ENCODE measurements at regions not wholly inside any gene's neighbourhood (a gene's known extent, or its start where the extent isn't known, plus 50 kb on each side); places are given as distances from the start of the nearest gene placed in this dataset.

GRCh38 chr9:23556459-23556858, 269.6 kb downstream of the ELAVL2 start:
- no peak for TF ChIP-seq ZFX (IDR thresholded peaks at IDR 0.05; ENCODE audit: borderline replicate concordance)
- TF ChIP-seq, protein P1, sequence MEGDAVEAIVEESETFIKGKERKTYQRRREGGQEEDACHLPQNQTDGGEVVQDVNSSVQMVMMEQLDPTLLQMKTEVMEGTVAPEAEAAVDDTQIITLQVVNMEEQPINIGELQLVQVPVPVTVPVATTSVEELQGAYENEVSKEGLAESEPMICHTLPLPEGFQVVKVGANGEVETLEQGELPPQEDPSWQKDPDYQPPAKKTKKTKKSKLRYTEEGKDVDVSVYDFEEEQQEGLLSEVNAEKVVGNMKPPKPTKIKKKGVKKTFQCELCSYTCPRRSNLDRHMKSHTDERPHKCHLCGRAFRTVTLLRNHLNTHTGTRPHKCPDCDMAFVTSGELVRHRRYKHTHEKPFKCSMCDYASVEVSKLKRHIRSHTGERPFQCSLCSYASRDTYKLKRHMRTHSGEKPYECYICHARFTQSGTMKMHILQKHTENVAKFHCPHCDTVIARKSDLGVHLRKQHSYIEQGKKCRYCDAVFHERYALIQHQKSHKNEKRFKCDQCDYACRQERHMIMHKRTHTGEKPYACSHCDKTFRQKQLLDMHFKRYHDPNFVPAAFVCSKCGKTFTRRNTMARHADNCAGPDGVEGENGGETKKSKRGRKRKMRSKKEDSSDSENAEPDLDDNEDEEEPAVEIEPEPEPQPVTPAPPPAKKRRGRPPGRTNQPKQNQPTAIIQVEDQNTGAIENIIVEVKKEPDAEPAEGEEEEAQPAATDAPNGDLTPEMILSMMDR (IDR thresholded peaks at IDR 0.05), result no peak
- H3K27ac ChIP-seq, result no peak overlapping the region

DNA sequence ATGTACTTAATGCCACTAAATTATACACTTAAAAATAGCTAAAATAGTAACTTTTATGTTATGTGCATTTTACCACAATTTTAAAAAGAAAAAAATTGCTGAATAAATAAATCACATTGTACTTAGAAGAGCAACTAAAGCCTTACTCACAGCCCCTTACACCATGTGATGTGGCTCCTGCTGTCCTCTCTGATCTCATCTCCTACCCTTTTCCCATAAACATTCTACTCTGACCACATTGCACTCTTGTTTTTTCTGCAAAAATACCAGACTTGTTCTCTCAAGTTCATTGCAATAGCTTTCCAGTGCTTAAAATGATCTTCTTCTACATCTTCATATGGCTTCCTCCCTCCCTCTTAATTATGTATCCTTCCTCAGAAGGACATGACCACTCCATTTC, 268.4 kb downstream of the ELAVL2 start:
- TF ChIP-seq, protein P1 (IDR thresholded peaks at IDR 0.05), result no peak
- no peak for TF ChIP-seq ZFX (IDR thresholded peaks at IDR 0.05; ENCODE audit: borderline replicate concordance)
- H3K27ac ChIP-seq, result no peak overlapping the region

DNA sequence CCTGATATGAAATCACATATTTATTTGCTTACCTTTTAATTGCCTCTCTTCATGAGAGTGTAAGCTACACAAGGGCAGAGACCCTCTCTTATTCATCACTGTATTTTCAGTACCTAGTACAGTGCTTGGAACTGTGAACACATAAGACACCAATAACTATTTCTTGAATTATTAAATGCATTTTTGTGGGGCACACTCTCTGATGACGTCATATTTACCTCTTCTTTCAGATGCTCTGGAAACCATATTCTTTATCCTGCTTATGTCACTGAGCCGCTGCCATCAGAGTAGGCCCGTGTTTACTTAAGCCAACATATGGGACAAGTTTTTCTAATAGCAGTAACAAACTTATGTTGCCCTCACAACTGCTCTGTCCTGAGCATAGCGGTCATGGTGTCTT, 266.5 kb downstream of the ELAVL2 start:
- H3K27ac ChIP-seq, result no peak overlapping the region
- TF ChIP-seq, protein P1 (IDR thresholded peaks at IDR 0.05), result no peak
- TF ChIP-seq ZFX (IDR thresholded peaks at IDR 0.05; ENCODE audit: borderline replicate concordance), result no peak

GRCh38 chr9:23563517-23563916, 262.5 kb downstream of the ELAVL2 start:
- TF ChIP-seq, protein P1 (IDR thresholded peaks at IDR 0.05), result no peak
- no peak for TF ChIP-seq ZFX (IDR thresholded peaks at IDR 0.05; ENCODE audit: borderline replicate concordance)

DNA sequence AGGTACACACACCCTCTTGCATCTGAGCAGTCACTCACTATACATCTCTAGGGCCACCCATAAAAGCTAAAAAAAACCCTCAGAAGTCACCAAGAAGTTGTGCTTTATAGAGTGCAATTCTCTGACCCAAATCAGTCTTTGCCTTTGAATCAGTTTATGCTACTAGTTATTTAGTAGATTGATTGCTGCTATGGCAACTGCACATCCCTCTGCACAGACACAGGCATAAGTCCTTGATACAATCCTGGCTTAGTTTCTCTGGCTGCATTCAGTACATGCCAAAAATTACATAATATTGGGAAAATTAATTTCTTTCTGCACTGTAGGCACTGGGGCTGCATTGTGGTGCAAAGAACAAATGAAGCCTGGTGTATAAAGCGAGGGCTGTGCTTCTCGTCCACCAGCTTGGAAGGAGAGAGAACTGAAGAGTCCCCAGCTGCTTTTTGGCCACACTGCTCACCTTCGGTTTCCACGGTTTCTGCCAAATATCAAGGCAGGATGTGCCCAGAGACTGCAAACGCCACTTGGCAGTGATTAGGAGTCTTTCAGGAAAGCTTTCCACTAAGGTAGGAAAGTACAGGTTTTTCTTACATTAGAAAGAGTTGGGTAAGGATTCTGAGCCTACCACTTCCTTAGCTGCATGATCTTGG, 258.4 kb downstream of the ELAVL2 start:
- no peak for TF ChIP-seq ZFX (IDR thresholded peaks at IDR 0.05; ENCODE audit: borderline replicate concordance)
- TF ChIP-seq, protein P1 (IDR thresholded peaks at IDR 0.05), result no peak
- H3K27ac ChIP-seq, result no peak overlapping the region

More at GRCh38 chr9:23563517-23563916, 262.5 kb downstream of the ELAVL2 start:
- no peak overlapping the region for H3K27ac ChIP-seq

DNA sequence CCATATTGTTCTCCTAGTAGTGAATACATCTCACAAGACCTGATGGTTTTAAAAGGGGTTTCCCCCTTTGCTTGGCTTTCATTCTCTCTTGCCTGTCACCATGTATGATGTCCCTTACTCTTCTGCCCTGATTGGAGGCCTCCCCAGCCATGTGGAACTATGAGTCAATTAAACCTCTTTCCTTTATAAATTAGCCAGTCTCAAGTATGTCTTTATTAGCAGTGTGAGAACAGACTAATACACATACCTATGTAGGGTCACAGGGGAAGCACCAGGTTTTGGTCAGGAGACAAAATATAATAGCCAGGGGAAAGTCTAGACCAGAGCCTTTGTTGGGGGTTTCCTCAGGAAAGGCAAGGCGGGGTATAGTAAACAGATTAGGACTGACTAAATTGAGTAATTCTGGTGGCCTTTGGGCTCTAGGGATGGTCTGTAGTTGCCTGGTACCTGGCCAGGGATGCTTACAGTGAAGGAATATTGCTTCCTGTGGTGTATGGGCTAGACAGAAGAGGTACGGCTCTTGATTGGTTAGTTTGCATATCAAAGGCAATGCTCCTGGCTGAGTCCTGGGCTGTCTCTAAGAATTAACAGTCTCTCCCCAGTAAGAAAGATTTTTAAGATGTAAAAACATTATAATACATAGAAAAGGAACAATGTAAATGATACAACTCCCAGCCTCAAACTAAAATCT, 254.5 kb downstream of the ELAVL2 start:
- TF ChIP-seq, protein P1 (IDR thresholded peaks at IDR 0.05), result no peak
- no peak for TF ChIP-seq ZFX (IDR thresholded peaks at IDR 0.05; ENCODE audit: borderline replicate concordance)

DNA sequence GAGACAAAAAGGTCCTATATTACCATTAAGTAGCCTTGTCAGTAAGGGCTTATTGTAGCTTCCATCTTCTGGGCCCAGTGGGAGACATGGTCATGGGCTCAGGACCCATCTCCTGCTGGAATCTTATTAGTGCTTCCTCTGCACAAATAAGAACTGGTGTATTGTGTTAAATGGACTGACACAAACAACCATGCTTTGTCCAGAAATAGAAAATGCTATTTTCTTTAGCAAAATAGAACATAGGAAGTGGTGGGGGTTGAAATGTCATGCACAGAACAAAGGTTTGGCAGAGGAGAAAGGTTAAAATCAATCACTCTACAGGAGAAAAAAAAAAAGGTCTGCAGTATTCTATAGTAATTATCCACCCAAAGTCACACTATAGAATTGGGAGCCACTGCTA, 252.2 kb downstream of the ELAVL2 start:
- no peak overlapping the region for H3K27ac ChIP-seq
- TF ChIP-seq, protein P1 (IDR thresholded peaks at IDR 0.05), result no peak
- no peak for TF ChIP-seq ZFX (IDR thresholded peaks at IDR 0.05; ENCODE audit: borderline replicate concordance)

More for the DNA sequence above, 254.5 kb downstream of the ELAVL2 start:
- no peak overlapping the region for H3K27ac ChIP-seq
